DLD1 (cell line): ENCODE measurements at regions not wholly inside any gene's neighbourhood (a gene's known extent, or its start where the extent isn't known, plus 50 kb on each side); places are given as distances from the start of the nearest gene placed in this dataset.

Experiments used
- in situ Hi-C: cut with HindIII; loops from 2 replicates; pipeline ENCODE4 v1.10.0; 2017; ENCODE audit warnings: low sequenced_read_pairs

GRCh38 chr14:48456051-48456450 is 780.6 kb upstream of the MDGA2 start:
- in situ Hi-C loops: no loop called here

- in situ Hi-C loops: no loop called here
Observed at GRCh38 chr14:48454887-48455286, 779.5 kb upstream of the MDGA2 start.

GRCh38 chr14:48452437-48452995 is 777.1 kb upstream of the MDGA2 start:
- in situ Hi-C loops: no loop called here

GRCh38 chr14:48435221-48435620 is 759.8 kb upstream of the MDGA2 start:
- in situ Hi-C loops: no loop called here

GRCh38 chr14:48430805-48431204 is 755.4 kb upstream of the MDGA2 start:
- in situ Hi-C loops: no loop called here

GRCh38 chr14:48429512-48429911 is 754.1 kb upstream of the MDGA2 start:
- in situ Hi-C loops: no loop called here

GRCh38 chr14:48417715-48418500 is 742.5 kb upstream of the MDGA2 start:
- in situ Hi-C loops: no loop called here

- in situ Hi-C loops: no loop called here
Observed at GRCh38 chr14:48401321-48401720, 725.9 kb upstream of the MDGA2 start.

GRCh38 chr14:48398675-48399282 is 723.4 kb upstream of the MDGA2 start:
- in situ Hi-C loops: loop anchor here (10.0 kb wide), 1 partner anchor 74 kb away; no protein-coding TSS in a partner anchor

- in situ Hi-C loops: loop anchor here (10.0 kb wide), 1 partner anchor 67 kb away; no protein-coding TSS in a partner anchor
Observed at GRCh38 chr14:48391661-48392060, 716.3 kb upstream of the MDGA2 start.

GRCh38 chr14:48390346-48390745 is 714.9 kb upstream of the MDGA2 start:
- in situ Hi-C loops: loop anchor here (10.0 kb wide), 1 partner anchor 66 kb away; no protein-coding TSS in a partner anchor

- in situ Hi-C loops: no loop called here
Observed at GRCh38 chr14:48384821-48385220, 709.4 kb upstream of the MDGA2 start.

GRCh38 chr14:48382961-48383360 is 707.6 kb upstream of the MDGA2 start:
- in situ Hi-C loops: no loop called here

- in situ Hi-C loops: no loop called here
Observed at GRCh38 chr14:48378541-48378940, 703.1 kb upstream of the MDGA2 start.

- in situ Hi-C loops: no loop called here
Observed at GRCh38 chr14:48373981-48374380, 698.6 kb upstream of the MDGA2 start.

- in situ Hi-C loops: no loop called here
Observed at GRCh38 chr14:48350971-48351370, 675.6 kb upstream of the MDGA2 start.

GRCh38 chr14:48349689-48350088 is 674.3 kb upstream of the MDGA2 start:
- in situ Hi-C loops: no loop called here

GRCh38 chr14:48341069-48341468 is 665.7 kb upstream of the MDGA2 start:
- in situ Hi-C loops: no loop called here

GRCh38 chr14:48333221-48333920 is 658.0 kb upstream of the MDGA2 start:
- in situ Hi-C loops: no loop called here

- in situ Hi-C loops: no loop called here
Observed at GRCh38 chr14:48331421-48331820, 656.0 kb upstream of the MDGA2 start.

- in situ Hi-C loops: loop anchor here (10.0 kb wide), 1 partner anchor 69 kb away; no protein-coding TSS in a partner anchor
Observed at GRCh38 chr14:48325486-48325885, 650.1 kb upstream of the MDGA2 start.
